GM18870 (cell line): ENCODE measurements at regions not wholly inside any gene's neighbourhood (a gene's known extent, or its start where the extent isn't known, plus 50 kb on each side); places are given as distances from the start of the nearest gene placed in this dataset.
"Not testable (repeated sequence)": the region's sequence is repeated elsewhere in the genome, so short reads cannot be mapped to it uniquely, and the experiment has no call there.

ENCODE experiments used
- ATAC-seq: cut with Tn5 transposase; IDR thresholded peaks from one replicate; pipeline ENCODE4 v1.9.1; 2021; ENCODE audit warnings: moderate library complexity; ENCODE audit not compliant: unreplicated experiment

DNA sequence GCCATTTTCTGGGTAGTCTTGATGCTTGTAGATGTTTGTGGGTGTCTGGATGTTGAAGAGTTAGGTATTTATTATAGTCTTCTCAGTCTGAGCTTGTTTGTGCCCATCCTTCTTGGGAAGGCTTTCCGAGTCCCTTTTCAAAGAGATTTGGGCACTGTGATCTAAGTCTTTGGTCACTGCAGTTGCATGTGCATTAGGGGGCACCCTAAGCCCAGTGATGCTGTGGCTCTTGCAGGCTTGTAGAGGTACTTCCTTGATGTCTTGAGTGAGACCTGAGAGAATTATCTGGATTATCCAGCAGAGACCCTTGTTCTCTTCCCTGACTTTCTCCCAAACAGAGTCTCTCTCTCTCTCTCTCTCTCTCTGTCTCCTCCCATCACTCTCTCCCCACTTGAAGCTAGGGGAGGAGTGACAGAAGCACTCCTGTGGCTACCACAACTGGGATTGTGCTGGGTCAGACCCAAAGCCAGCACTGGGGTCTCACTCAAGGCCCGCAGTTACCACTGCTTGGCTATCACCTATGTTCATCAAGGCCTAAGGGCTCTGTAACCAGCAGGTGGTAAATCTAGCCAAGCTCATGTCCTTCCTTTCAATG lies 68.5 kb downstream of the TMCO5A start:
- ATAC-seq: peak; percentile 67

DNA sequence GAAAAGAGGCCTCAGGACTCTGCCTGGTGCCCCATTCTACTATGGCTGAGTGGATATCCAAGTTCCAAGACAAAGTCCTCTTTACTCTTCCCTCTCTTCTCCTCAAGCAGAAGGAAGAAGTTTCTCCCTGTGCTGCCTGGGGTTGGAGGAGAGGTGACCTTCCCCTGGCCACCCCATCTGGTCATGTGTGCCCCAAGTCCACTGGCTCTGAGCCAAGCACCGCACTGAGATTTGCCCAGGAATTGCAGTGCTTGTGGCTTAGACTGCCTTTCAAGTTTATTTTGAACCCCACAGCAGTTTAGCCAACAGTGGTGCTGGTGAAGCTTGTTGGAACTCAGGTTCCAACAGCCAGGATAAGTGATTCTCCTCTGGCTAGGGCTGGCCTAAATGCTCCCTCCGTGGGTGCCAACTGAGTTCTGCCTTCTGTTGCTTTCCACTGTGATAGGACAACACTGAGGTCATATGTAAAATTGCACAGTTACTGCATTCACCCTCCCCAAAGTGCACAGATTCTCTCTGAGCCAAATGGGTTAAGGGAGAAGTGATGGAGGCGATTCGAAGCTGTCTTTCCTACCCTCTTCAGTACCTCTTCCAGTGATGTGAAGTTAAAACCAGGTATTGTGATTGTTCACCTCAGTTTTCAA lies 69.9 kb downstream of the TMCO5A start:
- no peak for ATAC-seq

DNA sequence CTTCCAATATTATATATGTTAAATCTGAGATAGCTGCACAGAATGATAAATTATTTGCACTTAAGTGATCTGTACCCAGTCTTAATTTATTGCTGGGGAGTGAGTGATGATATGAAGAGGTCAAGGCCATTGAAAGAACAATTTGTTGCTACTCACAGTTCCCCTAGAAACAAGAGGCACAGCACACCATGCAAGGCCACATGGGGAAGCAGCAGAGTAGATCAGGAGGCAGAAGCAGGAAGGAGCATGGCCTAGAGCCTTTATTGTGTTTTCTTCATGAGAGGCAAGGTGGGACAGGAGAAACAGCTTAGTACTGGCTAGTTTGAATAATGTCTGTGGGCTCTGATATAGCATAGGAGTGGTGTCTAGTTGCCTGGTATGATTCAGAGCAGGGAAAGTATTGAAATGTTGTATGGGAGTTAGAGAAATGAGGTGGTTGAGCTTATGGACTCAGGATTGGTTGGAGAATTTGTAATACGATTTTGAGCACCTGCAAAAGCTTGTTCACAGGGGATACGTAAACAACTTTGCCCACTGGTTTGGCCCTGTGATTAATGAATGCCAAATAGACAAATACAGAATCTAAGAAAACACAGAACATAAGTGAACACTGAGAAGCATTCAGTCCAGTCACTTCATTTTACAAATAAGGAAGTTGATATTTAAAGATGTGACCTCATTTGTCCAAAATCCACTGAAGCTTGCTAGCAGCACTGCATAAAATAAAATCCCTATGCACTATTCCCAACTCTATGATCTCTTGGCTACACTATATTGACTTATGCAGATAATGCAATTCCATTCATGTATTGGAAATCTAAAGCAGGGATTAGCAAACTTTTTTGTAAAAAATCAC lies 71.7 kb downstream of the TMCO5A start:
- ATAC-seq: no peak

- no peak for ATAC-seq
These were observed 76.0 kb downstream of the TMCO5A start for GRCh38 chr15:38010395-38010794.

DNA sequence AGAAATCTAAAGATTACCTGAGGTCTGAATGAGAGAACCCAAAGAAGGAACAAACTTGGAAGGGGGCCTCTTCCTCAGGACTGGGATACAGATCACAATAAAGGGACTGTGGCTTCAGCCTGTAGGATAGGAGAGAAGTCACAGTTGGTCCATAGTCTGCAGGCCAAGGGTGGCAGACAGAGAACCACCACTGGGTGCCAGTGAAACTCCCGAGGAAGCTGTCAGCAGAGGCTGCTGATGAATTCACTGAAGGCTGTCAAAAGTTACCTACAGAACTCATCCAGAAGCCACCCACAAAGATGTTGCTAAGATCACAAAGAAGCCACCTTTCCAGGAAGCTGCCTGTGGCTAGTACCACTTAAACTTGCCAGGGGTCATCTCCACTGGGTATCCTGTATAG lies 78.5 kb downstream of the TMCO5A start:
- no peak for ATAC-seq

DNA sequence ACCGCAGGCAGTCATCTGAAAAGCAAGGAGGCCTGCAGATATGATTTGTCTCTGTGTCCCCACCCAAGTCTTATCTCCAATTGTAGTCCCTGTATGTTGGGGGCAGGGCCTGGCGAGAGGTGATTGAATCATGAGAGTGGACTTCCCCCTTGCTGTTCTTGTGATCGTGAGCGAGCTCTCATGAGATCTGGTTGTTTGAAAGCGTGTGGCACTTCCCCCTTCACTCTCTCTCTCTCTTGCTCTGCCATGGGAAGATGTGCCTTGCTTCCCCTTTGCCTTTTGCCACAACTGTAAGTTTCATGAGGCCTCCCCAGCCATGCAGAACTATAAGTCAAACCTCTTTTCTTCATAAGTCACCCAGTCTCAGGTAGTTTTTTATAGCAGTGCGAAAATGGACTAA lies 83.3 kb downstream of the TMCO5A start:
- no peak for ATAC-seq

GRCh38 chr15:38019066-38019465 lies 84.6 kb downstream of the TMCO5A start:
- no peak for ATAC-seq

DNA sequence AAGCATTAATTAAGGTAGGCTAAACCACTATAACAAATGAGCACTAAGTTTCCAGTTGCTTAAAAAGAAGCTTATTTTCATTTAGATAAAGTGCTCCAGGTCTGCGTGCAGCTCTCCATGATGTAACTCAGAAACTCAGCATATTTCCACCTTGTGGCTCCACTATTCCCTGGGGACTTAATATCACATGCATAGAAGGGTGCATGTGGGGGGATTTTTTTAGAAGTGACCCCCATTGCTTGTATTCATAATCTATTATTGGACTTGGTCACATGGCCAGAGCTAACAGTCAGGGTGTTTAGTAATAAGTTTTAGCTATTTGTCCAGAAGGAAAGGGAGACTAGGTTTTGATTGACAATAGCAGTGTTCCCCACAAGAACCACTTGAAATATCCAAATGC lies 86.8 kb downstream of the TMCO5A start:
- ATAC-seq: no peak

DNA sequence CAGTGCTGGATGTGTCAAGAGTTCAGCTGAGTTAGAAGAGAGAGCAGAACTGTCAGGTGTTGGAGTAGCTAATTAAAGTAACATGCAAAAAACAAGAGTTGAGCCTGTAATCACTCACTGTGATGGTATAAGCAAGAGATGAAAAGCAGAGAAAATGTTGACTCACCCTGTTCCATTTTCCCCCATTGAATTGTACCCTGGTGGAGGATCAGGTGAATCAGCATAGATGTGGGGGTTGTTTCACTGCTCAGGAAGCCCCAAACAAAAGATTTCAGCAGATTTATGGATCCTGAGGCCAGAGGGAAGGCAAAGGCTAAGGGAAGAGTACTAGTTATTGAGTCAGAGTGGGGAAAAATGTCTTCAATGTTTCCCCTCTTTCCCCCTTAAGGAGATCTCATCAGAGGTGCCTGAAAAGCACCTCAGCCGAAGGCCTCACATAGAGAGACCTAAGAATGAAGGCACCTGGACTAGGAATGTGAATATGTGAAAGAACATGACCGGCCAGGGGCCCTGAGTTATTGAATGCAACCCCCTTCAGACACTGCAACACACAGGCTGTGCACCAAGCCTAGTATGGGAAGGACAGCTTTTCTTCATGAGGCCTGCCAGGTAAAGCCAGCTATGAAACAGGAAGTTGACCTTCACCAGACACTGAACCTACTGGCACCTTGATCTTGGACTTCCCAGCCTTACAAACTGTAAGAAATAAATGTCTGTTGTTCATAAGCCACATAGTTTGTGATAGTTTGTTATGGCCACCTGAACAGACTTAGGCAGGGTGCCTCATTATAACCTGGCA lies 90.1 kb downstream of the TMCO5A start:
- ATAC-seq: no peak

DNA sequence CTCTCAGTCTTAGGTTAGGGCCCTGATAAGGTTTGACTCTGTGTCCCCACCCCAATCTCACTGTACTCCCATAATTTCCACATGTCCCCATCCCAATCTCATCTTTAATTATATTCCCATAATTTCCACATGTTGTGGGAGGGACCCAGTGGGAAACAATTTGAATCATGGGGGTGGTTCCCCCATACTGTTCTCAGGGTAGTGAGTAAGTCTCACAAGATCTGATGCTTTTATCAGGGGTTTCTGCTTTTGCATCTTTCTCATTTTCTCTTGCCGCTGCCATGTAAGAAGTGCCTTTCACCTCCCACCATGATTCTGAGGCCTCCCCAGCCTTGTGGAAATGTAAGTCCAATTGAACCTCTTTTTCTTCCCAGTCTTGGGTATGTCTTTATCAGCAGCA lies 91.2 kb downstream of the TMCO5A start:
- ATAC-seq: not testable (repeated sequence)

DNA sequence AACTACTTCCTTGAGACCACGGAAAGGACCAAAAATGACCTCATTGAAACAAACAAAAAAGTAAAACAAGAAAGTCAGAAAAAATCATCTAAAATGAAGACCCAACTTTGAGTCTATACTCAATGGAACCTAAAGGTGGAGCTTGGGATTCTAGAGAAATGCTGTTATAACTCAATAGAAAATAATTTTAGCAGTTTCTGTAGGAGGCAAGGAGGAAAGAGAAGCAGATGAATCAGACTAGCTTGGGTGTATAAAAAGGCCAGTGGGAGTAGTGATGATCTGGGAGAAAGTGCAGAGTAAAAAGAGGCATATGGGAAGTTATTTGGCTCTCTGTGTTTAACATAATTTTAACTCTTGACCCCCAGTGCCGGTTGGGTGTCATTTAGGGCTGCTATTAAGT lies 94.4 kb downstream of the TMCO5A start:
- no peak for ATAC-seq

- ATAC-seq: no peak
These were observed 95.3 kb downstream of the TMCO5A start for GRCh38 chr15:38029736-38030135.

GRCh38 chr15:38030609-38031008 lies 96.2 kb downstream of the TMCO5A start:
- ATAC-seq: no peak

GRCh38 chr15:38035701-38036100 lies 101.3 kb downstream of the TMCO5A start:
- ATAC-seq: no peak

DNA sequence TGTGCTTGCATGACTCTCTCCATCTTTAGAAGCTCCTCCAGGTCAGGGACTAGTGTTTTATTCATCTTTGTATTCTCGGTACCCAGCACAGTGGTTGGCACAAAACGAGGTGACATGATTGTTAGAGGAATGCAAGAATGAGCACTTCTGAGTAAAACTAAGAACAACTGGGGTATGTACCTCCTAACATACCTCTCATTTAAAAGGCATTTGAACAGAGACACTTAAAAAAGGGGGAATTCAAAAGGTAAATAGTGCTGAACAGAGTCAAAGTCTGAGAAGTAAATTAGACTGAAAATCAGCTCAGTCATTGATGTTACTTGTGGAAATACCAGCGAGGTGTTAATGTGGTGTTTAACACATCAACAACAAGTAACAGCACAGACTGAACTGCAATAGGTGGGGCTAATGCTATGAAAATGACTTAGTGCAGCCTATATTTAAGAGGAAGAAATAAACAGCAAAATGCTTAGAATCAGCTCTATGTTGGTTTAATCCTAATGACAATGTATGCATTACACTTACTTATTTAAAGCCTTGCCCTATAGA lies 102.4 kb downstream of the TMCO5A start:
- no peak for ATAC-seq

DNA sequence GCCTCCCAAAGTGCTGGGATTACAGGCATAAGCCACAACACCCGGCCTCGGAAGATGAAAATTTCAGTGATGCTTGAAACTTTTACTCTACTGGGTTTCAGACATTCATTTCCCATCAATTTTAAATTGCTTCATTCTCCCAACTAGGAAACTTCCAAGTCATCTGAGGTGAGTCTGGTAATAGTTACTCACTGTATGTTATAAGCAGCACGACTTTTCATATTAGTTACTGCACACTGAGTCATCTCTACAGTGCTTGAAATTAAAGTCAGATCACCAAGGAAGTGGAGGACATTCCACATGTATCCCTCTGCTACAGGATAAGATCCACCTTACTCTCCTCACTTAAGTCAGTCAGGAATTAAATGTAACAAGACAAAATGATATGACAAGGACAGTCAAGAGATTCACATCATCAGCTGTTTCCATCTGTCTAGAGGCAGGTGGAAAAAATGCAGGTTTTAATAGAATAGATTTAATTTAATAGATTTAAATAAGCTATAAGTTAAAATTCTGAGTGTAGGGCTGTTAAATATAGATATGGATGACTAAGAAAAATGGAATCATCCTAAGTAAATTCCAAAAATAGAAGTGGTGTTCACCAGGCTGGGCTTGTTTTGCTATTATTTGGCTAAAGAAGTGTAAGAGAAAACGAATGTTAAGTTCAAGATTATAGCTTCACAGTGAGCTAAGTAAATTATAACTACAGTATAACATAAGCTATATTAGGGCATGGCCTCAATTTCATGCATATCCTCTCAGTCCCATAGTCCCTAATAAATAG lies 104.4 kb downstream of the TMCO5A start:
- ATAC-seq: no peak

DNA sequence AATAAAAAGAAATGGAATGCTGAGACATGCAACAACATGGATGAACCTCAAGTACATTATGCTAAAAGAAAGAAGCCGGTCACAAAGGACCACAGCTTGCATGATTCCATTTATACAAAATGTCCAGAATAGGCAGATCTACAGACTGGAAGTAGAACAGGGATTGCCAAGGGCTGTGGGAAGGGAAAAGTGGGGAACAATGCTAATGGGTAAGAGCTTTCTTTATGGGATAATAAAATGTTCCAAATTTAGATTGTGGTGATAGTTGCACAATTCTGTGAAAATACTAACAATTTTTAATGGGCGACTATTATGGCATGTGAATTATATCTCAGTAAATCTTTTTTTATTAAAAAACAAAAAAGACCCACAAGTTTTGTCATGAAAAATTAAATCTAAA lies 106.2 kb downstream of the TMCO5A start:
- ATAC-seq: no peak

DNA sequence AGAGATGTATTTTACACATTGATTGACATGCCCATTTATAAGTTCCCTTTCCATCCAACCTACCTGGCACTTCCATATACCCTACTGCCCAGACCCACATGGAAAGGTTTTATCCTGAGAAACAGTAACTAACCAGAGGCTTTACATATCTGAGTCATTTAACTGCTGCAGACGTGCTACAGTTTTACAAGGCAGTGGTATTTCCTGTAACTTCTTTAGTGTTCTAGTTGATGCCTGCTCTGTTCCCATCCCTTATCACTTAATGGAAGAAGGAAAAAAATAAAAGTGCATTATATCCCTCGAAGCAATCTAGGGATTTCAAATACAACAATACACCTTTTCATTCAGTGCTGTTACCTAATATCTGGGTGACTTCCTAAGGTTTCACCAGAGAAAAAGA lies 107.1 kb downstream of the TMCO5A start:
- no peak for ATAC-seq

DNA sequence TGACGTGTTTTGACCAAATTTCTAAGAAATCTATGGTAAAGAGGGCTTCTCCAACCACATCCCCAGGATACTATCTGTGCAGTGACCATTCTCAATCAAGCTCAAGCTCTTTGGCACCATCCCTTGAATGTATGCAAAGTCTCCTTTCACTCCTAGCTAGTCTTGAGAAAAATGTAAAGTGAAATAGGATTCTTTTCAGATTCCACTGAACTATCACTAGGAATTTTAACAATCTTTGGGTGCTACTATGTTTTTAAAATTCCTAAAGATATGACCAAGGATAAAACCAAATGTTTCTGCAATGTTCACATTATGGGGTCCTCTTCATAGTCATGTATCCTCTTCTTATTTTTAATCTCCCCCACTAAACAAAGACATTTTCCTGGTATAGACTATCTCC lies 107.8 kb downstream of the TMCO5A start:
- no peak for ATAC-seq

DNA sequence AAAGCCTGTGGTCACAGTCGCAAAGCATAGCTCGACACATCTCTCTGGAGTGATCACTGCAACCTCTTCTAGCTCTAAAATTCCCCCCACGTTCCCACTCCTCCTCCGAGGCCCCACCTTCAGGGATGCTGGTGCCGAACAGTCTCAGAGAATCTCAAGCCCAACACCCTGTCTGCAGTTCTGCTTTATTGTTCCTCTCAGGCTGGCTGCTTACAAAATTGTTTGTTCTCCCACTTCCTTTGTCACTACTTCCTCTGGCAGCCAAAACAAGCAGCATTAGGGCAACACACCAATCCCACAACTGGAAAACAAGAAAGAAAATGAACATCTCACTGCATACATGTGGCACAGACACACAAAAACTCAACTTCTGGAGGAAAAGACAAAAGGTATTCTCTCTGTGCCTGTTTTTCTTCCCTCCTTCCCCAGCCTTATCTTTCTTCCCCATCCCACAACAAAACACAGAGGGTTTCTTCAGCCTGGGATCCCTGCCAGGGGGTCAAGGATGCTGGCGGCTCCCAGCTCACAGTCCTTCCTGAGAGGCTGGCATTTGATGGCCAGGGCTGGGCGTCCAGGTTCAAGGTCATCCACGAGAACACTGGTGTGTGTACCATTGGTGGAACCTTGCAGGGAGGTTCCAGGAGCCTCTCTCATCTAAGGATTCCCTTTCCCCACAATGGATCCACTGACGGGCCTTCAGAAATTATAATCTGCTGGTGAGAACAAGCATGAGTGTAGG lies 108.4 kb downstream of the TMCO5A start:
- no peak for ATAC-seq
